ENCODE measurements at regions not wholly inside any gene's neighbourhood (a gene's known extent, or its start where the extent isn't known, plus 50 kb on each side); places are given as distances from the start of the nearest gene placed in this dataset.
"Not testable (repeated sequence)": the region's sequence is repeated elsewhere in the genome, so short reads cannot be mapped to it uniquely, and the experiment has no call there.

DNA sequence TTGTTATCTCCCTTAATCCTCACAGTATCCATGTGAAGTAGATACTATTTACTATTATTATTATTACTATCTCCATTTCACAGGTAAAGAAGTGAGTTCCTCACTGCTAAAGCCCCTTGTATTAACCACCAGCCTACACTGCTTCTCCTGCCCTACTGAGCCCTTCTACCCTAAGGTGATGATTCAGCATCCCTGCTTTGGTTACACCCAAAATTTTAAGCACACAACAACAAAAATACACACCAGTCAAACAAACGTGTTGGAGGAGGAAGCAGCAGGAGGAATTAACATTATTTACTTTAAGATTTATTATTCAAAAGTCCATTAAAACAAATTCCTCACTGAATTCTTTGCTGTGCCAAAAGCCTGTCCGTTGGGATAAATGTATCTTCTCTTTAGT is 370.2 kb upstream of the BRINP1 start:
- DNase-seq, result no peak
- ATAC-seq, result no peak

DNA sequence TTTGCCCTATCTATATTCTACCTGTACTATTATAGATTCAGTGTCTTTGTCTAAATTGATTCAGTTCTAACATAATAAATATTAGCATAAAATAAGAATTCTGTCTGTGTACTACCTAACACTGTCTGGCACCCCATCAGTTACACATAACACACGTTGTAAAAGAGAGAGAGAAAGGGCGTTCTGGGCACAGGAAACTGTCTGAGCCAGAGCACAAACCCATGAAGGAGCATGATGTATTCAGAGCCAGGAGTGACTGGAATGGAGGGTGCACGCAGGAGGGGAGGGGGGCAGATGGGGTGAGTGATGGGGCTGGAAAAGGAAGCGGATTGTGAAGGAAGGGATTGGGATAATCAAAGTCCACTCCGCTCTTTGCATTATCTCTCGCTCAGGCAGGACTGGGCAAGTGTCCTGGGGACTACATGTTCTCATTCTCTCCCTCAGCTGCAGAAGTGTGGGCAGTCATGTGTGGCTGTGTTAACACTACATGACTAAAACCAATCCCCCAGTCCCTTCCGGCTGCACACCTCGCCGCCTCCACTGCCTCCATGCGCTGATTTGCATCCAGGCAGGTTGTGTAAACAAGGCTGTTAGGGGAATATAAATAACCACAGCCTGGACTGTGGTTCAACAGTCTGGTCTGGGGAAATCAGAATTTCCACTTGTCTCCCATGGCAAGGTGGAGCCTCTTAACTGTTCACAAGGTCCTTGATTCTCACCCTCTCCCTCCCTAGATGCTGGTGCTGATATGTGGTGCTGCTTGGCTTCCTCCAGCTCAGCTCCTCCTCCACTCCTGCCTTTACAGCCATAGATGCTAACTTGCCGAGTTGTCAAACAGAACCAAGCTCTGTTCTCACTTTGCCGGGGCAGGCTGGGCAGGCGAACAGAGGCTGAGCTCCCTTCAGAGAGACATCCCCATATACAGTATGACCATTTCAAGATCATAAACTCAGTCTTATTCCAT is 367.5 kb upstream of the BRINP1 start:
- peak; percentile 52 for ATAC-seq
- DNase-seq, result no peak

DNA sequence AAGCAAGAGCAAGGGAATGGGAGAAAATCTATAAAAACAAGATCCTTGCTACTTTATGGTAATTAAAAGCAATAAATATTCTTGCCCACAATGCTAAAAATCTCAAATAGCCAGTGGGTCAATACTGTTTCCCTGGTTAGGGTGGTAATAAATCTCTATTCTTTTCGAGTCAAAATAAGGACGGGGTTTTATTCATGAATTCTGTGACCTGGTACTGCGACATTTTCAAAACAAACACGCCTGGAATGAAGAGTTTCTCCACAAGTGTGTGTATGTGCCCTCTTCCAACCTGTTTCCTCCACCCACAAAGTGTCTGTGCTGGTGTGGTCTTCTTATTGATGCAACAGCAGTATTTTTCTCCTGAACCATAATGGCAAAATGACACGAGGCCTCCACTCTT is 358.8 kb upstream of the BRINP1 start:
- DNase-seq (no peak), ATAC-seq (no peak)

DNA sequence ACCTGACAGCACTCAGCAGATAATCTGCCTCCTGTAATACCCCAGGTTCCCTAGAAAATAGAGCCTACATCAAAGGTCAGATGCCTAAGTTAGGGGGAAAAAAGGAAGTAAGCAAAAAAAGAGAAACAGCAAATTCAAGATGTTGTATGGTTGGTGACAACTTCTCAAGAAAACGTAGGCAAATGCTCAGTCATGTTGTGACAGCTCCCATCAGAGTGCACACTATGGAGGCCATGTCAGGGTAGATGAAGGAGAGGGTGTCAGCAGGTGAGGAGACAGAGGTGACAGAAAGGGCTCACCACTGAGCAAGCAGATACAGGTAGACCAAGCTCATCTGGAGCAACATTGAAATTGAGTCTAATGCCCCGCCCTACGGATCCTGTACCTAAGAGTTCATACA is 356.8 kb upstream of the BRINP1 start:
- ATAC-seq (no peak), DNase-seq (no peak)

DNA sequence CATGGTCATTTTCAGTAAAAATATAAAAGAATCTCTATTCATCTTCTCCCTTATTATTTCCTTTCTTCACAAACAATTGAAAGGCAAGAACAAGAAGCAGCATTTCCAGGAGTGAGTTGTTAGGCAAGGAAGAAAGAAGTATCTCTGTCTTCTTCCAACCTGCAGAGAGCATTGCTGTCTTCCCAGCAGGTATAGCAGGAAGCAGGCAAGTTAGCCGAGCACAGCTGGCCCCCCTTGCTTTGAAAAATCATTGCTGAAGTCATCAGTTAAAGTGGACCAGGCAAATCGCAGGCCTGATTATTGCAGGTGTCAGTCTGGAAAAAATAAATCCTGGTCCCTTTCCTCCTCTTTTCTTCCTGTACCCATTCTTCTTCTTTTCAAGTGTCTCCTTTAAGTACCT is 353.1 kb upstream of the BRINP1 start:
- ATAC-seq (no peak), DNase-seq (no peak)

DNA sequence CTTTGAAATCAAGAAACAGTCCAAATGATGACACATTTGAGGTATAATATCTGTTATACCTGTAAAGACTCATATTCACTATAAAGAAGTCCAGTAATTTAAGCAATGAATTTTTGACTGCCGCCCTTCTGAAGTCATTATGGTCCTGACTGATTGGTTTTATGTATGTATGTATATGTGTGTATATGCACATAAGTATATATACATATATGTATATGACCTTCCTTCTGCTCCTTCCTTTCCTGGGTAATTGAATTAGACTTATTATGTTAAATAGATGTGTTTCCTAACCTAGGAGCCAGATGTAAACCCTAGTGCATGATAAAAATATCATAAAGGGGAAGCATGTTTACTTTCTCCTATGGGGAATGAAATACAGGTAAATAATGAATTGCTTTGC is 343.1 kb upstream of the BRINP1 start:
- no peak for DNase-seq
- ATAC-seq, result no peak

DNA sequence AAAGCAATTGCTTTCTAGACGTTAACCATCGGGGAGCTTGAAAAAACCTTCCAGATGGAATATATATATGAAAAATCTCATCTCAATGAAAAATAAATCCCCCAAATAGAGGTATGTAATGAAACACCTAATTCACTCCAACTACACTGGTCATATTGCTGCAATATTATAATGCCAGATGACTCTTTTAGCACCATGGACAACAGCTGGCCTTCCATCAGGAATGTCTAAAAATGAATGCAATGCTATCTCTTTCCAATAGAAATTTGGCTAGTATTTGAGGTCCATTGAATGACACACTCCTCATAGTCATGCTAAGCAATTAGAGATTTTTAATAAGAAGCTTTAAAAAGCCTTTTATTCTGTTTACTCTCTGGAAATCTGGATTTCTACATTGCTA is 340.2 kb upstream of the BRINP1 start:
- no peak for ATAC-seq
- no peak for DNase-seq

DNA sequence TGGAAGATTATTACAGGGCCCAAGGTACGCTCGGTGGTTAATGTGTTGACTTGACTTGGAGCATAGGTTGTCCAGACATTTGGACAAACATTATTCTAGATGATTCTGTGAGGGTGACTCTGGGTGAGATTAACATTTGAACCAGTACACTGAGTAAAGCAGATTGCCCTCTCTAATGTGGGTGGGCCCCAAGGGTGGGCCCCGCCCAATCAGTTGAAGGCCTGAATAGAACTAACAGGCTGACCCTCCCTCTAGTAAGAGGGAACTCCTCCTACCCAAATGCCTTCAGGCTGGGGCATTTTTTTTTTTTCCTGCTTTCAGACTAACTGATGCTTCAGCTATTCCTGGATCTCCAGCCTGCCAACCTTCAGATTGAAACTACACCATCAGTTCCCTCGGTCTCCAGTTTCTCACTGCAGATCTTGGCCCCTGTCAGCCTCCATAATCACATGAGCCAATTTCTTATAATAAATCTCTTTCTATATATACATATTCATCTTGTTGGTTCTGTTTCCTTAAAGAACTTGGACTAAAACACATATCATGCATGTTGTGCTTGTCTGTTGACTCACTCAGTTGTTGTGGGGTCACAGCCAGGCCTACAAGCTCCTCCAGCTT is 338.1 kb upstream of the BRINP1 start:
- ATAC-seq, result no peak
- no peak for DNase-seq

DNA sequence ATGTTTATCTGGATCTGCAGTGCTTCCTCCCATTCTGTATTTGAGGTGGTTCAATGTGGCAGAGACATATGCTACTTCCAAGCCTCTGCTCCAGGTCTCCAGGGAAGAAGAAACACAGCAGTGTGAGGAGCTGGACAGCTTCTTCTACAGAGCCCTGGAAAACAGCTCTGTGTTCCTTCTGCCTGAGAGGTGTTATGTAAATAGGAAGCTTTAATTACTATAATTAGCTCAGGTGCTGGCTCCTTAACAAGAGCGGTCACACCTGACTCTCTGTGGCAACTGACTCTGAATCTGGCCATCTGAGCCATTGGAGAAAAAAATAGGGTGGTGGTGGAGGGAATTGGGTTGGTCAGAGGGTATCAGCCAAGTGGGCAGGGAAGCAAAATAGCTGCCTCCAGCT is 332.4 kb upstream of the BRINP1 start:
- ATAC-seq (no peak), DNase-seq (no peak)

DNA sequence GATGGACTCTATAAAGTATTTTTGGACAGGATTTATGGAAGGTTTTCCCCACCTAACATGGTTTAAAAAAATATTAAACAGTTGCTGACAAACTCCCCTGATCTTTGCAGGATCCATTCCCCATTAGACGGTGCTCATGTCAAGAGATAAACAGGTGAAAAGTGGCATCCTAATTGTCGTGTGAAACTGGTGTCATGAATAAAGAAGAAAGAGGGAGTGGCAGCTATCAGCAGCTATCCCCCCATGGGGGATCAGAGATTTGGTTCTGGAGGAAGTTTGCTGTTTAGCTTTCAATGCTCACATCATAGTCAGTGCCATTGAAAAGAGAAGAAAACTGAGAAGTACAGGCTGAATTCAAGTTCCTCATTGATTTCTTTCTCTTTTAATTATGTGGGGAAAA is 329.3 kb upstream of the BRINP1 start:
- ATAC-seq (no peak), DNase-seq (no peak)

DNA sequence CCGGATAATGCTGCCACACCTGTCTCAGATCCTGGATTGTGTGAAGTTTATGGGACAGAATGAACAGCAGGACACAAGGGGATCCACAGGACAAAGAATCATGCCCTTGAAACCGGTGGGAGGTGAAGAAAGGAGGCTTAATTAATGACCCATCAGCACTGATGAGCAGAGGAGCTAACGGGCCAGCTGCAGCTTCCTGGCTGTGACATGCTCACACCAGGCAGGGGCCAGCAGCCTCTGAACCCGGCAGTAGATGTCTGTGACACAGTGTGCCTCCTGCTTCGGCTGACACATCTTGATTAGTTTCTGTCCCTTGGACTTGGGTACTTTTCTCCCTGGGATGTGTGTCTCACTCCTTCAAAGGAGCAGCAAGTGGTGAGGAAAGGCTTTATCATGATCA is 328.8 kb upstream of the BRINP1 start:
- DNase-seq, result no peak
- no peak for ATAC-seq

DNA sequence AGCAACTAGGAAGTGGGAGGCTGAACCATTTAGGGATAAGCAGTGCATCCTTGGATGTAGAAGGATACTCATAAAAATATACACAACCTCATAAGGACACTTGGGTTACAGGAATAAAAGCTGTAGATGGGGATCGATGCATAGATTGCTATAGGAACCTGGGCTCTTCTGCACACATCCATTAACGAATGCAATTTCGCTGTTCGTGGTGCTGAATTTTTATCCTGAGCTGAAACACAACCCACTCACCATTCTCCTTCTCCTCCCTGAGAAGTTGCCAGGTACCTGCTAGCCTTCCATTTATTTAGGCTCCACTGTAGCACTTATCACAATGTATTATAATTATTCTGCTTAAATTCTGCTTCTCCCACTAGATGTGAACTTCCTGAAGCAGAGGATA is 320.6 kb upstream of the BRINP1 start:
- no peak for DNase-seq
- ATAC-seq, result no peak

DNA sequence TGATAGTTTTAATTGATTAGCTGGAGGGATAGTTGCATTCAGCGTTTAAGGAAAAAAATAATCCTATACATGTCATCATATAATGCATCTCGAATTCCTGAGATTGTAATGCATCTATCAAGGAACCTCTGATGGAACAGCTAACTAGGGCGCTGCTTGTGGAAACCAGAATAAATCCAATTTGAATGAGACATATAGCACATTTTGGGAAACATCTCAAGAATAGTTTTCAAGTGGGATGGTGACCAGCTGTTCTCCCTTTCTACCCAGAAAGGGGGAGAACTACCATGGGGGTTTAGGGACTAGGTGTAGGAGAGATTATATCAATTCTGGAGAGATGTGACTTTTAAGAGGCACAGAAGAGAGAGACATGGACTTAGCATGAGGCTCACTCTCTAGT is 319.3 kb upstream of the BRINP1 start:
- no peak for DNase-seq

DNA sequence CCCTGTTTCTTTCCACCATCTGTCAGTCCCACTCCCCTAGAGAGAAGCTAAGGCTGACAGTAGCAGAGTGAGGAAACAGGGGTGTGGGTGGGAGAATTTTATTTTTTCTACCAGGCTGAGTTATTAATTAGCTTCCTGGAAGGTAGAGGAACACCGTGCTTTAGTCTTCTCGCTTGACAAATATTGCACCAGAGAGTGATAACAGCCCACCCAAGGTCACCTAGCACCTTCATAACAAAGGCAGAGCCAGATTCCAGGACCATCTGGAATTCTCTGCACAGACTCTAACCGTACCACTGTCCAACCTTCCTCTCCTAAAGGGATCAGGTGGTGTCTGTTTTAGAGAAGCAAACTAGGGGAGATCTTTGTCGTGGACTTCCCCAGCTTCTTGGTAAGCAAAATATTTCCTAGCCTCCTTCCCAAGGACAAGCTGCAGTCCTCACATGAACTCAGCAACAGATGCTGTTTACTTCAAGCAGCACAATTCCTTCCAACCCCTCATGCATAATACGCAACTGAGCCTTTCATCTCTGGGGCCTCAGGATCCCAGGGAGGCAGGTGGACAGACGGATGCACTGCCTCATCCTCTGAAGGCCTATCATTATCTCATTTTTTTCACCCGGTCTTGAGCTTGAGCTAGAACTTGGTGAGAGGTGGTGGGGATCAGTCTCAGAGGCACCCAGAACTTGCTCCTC is 308.7 kb upstream of the BRINP1 start:
- no peak for ATAC-seq
- DNase-seq, result no peak

More for the DNA sequence above, 319.3 kb upstream of the BRINP1 start:
- ATAC-seq, result no peak

DNA sequence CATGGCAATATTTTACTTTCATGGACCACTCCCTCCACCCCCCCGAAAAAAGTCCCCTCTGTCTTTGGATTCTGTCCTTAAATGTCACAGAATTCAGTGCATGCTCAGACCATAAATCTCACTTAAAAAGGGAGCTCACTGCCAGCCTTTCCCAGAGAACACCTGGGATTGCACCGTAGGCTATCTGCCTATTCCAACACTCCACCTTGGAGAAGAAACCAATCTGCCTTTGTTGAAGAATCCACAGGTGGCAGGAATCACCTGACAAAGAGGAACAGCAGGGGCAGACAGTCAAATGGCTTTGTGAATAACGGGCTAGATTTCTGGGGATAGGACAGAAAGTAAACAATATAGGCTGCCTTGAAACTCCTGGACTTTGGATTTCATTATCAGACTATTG is 306.7 kb upstream of the BRINP1 start:
- no peak for ATAC-seq
- DNase-seq, result no peak

DNA sequence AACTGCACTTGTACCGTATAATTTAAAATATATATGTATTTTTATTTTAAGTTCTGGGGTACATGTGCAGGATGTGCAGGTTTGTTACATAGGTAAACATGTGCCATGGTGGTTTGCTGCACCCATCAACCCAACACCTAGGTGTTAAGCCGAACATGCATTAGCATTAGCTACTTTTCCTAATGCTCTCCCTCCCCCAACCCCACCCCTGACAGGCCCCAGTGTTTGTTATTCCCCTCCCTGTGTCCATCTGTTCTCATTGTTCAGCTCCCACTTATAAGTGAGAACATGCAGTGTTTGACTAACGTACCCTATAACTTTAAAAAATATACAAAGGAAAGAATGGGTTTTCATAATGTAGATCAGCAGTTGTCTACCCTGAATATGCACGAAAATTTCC is 303.5 kb upstream of the BRINP1 start:
- not testable (repeated sequence) for DNase-seq, ATAC-seq

DNA sequence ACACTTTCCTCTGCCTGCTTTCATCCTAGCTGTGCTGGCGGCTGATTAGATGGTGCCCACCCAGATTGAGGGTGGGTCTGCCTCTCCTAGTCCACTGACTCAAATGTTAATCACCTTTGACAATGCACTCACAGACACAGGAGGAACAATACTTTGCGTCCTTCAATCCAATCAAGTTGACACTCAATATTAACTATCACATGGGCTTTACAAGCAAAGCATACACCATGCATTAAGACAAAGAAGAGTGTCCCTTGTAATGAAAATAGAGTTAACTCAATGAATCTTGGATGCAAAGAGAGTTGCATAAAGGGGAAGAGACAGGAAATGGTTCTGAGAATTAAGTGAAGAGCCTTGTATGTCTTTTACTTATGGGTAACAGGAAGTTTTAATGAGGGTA is 298.7 kb upstream of the BRINP1 start:
- no peak for ATAC-seq
- no peak for DNase-seq

DNA sequence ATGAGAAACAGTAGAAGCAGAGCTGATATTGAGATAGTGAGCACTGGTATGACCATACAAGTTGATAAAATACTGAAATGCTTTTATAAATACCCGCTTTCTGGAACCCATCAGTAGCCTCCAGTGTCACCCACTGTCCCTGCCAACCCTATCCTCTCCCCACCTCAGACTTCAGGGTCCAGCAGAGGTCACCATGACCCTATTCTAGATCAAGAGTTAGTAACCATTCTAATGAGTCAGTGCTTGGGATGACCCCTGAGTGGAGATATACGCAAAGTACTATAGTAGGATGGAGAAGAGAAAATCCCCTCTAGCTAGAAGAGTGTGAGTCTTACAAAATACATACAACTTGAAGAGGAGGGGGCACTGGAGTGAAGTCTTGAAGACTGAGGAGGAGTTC is 297.9 kb upstream of the BRINP1 start:
- no peak for DNase-seq
- no peak for ATAC-seq

DNA sequence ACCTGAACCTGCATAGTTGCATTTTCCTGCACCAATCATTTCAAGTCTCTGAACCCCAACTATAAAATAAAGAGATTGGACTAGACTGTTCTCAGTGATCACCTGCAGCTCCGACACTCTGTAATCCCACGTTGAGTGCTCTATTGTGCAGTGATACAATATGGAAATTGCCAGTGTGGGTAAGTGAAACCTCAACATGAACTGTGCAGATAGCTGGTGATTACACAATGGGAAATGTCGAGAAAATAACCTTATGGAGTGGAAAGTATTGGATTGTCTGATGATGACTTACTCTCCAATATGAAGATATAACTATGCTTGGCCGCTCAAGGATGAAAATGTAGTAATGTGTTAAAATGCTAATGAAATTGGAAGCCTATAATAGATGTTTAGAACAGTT is 293.1 kb upstream of the BRINP1 start:
- DNase-seq (no peak), ATAC-seq (no peak)

DNA sequence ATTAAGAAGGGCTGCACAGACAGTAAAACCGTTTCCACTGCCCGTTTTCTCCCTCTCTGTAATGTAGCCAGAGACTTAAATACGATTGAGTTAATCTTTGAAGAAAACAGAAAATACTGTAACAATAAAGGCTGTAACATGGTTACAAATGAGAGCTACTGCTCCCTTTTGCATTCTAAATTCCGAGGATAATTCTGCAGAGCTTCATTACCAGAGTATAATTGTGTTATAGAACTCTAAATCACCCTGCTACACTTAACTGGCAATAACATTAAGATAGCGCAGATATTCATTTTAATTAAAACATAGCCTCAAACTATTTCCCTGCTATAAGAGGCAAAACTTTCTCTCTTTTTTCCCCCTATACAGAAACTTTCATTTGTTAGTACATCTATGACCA is 283.7 kb upstream of the BRINP1 start:
- DNase-seq (no peak), ATAC-seq (no peak)

DNA sequence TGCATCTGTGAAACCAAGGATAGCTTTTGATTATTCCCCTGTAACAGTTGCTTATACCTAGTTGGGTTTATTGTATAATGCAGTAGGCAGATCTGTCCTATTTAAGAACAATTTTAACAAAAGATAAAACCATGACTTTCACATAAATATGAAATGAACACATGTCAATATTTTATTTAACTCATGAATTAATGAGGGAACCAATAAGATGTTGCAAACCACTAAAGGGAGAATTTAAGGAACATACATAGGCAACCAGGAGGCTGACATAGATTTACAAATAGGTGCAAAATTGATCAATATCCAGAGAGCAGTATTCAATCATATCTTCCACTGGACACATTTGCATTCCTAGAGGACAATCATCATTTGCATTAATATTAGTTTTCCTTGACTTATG is 280.0 kb upstream of the BRINP1 start:
- no peak for ATAC-seq
- no peak for DNase-seq

DNA sequence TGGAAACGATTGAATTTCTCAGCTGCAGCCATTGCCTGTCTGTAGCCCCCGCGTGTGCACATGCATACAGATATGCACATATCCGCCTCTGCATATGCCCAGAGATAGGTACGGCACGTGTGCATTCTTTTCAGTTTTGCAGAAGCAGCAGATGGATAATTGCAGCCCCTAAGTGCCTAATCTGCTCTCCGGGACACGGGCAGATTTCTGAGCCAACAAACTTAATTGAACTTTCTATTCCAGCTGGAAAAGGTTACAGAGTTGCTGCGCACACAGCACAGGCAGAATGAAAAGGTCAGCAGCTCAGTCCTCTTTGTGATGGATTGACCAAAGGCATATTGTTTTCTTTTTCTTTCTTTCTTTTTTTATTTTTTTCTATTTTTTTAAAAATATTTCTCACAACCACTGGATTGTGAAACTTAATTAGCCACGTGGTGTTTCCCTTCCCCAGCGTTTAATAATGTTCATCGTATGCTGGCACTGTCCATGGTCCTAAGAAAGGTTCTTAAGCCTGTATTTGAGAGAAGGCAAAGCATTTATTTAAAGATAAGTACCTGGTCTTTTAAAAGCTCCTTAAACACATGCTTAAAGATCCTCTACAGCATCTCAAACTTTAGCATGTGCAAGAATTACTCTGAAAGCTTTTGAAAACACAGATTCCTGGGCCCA is 270.2 kb upstream of the BRINP1 start:
- DNase-seq (no peak), ATAC-seq (no peak)

DNA sequence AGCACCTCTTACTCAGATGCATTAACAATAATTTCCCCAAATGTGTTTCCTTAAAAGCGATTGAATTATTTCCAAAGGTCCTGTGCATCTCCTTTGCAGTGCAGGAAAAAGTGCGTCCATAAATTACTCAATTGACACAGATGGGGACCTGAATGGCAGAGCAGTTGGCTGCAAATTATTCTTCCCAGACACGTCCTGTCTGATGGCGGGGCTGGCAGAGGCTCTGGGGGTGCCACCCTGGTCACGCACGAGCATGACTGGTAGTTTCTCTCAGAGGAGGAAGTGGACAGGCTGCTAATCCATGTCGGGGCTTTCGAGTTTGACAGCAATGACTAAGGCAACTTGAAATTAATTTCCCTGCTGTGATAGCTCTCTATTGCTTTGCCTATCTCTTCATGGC is 264.8 kb upstream of the BRINP1 start:
- ATAC-seq, result no peak
- no peak for DNase-seq

Data from stimulated activated naive CD8-positive, alpha-beta T cell treated with anti-CD3 and anti-CD28 coated beads, Interleukin-15, Interleukin-2, amounts not matched to agents 100 U/mL and 50 U/mL, for 24 hours (primary cell).